Non-pigmented ciliary epithelial cell (primary cell): ENCODE measurements at regions not wholly inside any gene's neighbourhood (a gene's known extent, or its start where the extent isn't known, plus 50 kb on each side); places are given as distances from the start of the nearest gene placed in this dataset.

Source experiments
- DNase-seq: peaks from one replicate; pipeline ENCODE4 v3.0.0-alpha.2; 2010; ENCODE audit warnings: low read depth

DNA sequence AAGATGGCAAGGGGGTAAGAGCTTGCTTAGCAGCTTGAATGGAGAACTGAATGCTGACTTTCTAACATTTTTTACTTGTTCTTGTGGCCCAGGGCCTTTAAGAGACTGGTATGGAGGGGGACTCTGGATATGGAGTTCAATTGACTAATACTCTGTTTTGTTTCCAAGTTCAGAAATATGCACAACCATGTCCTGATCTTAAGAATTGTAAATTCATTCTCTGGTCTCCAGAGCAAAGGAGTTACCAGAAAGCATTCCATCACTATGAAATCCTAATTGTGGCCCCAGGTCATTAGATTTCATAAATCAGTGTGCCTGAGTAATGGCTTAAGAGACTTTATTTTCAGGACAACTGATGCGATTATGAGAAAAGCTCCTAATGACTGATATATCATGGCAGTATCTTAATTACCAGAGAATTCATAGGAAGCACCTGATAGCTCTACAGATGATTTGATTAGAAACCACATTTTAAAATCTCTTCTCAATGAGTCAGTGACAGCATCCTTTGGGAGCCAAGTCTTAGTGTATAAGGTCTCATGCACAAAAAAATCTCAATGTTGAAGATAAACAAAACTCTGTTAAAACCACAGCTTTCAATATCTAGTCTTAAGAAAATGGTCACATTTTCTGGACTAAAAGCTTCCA lies 613.6 kb upstream of the KLF4 start:
- DNase-seq = no peak

- DNase-seq = no peak
These were observed 611.8 kb upstream of the KLF4 start for GRCh38 chr9:108101410-108101809.

- DNase-seq = no peak
These were observed 611.0 kb upstream of the KLF4 start for GRCh38 chr9:108100571-108100970.

DNA sequence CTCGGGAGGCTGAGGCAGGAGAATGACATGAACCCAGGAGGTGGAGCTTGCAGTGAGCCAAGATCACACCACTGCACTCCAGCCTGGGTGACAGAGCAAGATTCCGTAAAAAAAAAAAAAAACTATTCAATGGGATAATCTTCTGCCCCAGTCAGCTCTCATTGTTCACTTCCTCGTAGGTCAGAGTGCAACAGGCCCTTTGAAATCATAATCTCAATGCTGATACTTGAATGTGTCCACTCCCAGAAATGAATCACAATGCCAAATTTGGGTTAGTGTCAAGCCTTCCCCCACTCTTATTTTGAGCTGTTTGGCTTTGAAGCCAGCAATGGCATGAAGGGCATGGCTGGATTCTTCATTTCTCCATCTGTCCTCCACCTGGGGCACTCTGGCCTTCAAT lies 610.3 kb upstream of the KLF4 start:
- no peak for DNase-seq

GRCh38 chr9:108095496-108095895 lies 605.9 kb upstream of the KLF4 start:
- no peak for DNase-seq

GRCh38 chr9:108094676-108094993 lies 605.1 kb upstream of the KLF4 start:
- no peak for DNase-seq

GRCh38 chr9:108093773-108094675 lies 604.5 kb upstream of the KLF4 start:
- no peak for DNase-seq

- no peak for DNase-seq
These were observed 599.3 kb upstream of the KLF4 start for GRCh38 chr9:108088916-108089315.

GRCh38 chr9:108087781-108088180 lies 598.2 kb upstream of the KLF4 start:
- no peak for DNase-seq

DNA sequence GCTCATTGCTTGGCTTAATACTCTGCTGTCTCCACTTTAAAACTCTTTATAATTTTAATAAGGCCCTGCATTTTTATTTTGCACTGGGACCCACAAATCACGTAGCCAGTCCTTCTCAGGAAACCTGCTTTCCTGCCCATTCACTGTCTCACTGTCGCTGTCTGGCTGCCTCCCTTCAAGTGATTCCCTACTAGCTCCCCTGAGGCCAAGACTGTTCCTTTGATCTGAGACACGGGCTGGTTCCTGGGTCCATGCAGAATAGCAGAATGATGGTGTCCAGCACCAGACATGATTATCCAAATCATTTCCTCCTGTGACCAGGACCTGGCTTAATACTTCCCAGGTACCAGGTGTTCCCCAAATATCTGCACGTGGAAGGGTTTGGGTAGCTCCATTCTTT lies 597.1 kb upstream of the KLF4 start:
- DNase-seq = no peak

DNA sequence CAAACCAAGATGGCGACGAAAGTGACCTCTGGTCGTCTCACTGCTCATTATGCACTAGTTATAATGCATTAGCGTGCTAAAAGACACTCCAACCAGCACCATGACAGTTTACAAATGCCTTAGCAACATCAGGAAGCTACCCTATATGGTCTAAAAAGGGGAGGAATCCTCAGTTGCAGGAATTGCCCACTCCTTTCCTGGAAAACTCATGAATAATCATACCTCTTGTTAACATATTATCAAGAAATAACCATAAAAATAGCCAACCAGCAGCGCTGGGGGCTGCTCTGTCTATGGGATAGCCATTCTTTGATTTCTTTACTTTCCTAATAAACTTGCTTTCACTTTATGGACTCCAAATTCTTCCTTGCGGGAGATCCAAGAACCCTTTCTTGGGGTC lies 595.7 kb upstream of the KLF4 start:
- no peak for DNase-seq

- no peak for DNase-seq
These were observed 594.3 kb upstream of the KLF4 start for GRCh38 chr9:108083796-108084352.

GRCh38 chr9:108083160-108083750 lies 593.7 kb upstream of the KLF4 start:
- no peak for DNase-seq

DNA sequence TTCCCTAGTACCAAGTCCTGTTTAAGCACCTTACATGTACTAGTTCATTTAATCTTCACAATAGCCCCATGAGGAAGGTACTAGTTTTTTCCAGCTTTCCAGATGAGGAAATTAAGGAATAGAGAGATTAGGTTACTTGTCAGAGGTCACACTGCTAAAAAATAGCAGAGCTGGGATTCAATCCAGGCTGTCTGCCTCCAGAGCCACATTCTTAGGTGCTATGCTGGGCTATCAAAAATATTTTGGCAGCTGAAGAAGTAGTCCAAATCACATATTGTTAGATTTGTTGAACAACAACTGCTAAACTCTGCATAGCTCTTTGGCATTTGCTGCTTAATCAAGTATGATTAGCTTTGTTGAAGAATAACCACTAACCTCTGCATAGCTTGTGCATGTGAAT lies 591.5 kb upstream of the KLF4 start:
- no peak for DNase-seq

GRCh38 chr9:108080285-108080684 lies 590.7 kb upstream of the KLF4 start:
- DNase-seq = no peak

DNA sequence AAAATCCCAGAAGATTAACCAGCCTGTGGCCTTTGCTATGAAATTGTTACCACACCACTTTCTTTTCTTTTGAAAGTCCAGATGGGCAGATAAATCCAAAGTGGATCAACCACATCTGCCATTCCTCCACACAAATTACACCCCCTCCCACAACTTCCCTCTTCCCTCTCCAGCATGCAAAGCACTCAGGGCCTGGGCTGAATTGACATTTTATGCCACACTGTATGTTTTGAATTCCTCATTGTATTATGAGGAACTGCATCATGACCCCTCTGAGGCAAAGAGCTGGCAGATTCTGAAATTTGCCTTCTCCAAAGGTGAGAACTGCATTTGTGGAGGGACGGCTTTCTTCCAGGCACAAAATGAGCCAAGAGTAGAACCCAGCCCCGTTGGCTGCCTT lies 589.2 kb upstream of the KLF4 start:
- DNase-seq = no peak

GRCh38 chr9:108078375-108078774 lies 588.8 kb upstream of the KLF4 start:
- no peak for DNase-seq

- no peak for DNase-seq
These were observed 588.0 kb upstream of the KLF4 start for GRCh38 chr9:108077556-108077955.

DNA sequence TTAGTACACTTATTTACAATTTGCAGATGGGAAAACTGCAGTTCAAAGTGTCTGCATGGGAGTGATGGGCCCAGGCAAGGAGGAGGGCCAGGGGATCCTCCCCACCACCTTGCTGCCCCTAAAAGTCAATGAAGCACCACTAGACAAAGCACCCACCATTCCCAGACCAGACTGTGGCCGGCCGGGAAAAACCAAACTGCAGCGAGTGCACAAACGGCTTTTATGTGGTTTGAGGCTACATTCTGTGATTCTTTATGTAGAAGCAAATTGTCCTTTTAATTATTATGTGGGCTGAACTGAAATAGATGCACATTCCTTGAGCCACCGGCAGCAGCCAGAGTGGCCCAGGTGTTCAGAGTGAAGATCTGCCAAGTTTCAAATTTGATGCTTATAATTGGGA lies 585.3 kb upstream of the KLF4 start:
- DNase-seq = no peak

DNA sequence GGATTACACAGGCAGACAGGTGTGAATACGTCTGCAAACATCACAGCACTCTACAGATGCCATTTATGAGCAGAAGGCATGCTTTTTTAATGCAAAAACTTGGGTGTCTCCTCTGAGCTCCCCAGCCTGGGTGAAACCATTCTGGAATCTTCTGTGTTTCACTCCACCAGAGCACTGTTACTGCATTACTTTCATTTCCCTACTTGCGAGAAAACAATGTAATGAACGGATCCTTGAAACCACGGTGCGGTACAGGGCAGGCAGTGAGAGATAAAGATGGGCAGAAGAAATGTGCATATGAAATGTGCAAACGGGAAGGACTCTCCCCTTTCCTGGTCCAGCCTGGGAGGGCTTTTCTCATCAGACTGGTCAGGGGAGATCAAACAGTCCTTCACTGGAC lies 584.3 kb upstream of the KLF4 start:
- DNase-seq = no peak

GRCh38 chr9:108072740-108073139 lies 583.2 kb upstream of the KLF4 start:
- no peak for DNase-seq

GRCh38 chr9:108070861-108071260 lies 581.3 kb upstream of the KLF4 start:
- no peak for DNase-seq

GRCh38 chr9:108069991-108070390 lies 580.4 kb upstream of the KLF4 start:
- DNase-seq = no peak
